GM12875 (cell line): ENCODE measurements at regions not wholly inside any gene's neighbourhood (a gene's known extent, or its start where the extent isn't known, plus 50 kb on each side); places are given as distances from the start of the nearest gene placed in this dataset.

Experiments used
- H3K4me3 ChIP-seq: one replicate; pipeline ENCODE4 v1.5.1; 2011; ENCODE audit warnings: low read depth, low read length, control low read depth
- CTCF ChIP-seq: IDR thresholded peaks from 2 replicates; pipeline ENCODE4 v1.5.1; 2011; ENCODE audit warnings: low read depth, mild to moderate bottlenecking, control low read depth, inconsistent platforms, low read length, moderate library complexity, borderline replicate concordance; ENCODE audit not compliant: insufficient read depth

- no peak overlapping the region for H3K4me3 ChIP-seq
- TF ChIP-seq CTCF = no peak
These were observed 441.2 kb upstream of the ZNF462 start for GRCh38 chr9:106421772-106422171.

GRCh38 chr9:106423575-106423974 is 439.4 kb upstream of the ZNF462 start:
- no peak for TF ChIP-seq CTCF
- H3K4me3 ChIP-seq = no peak overlapping the region

- no peak overlapping the region for H3K4me3 ChIP-seq
- no peak for TF ChIP-seq CTCF
These were observed 430.3 kb upstream of the ZNF462 start for GRCh38 chr9:106432631-106433030.

- H3K4me3 ChIP-seq = no peak overlapping the region
- TF ChIP-seq CTCF = no peak
These were observed 424.0 kb upstream of the ZNF462 start for GRCh38 chr9:106438928-106439327.

GRCh38 chr9:106441283-106441682 is 421.7 kb upstream of the ZNF462 start:
- no peak for TF ChIP-seq CTCF
- H3K4me3 ChIP-seq = no peak overlapping the region

- H3K4me3 ChIP-seq = no peak overlapping the region
- no peak for TF ChIP-seq CTCF
These were observed 419.4 kb upstream of the ZNF462 start for GRCh38 chr9:106443520-106443919.

- no peak for TF ChIP-seq CTCF
- no peak overlapping the region for H3K4me3 ChIP-seq
These were observed 417.9 kb upstream of the ZNF462 start for GRCh38 chr9:106445107-106445506.
